ENCODE measurements at regions not wholly inside any gene's neighbourhood (a gene's known extent, or its start where the extent isn't known, plus 50 kb on each side); places are given as distances from the start of the nearest gene placed in this dataset.

GRCh38 chr6:88558981-88559380, 392.8 kb upstream of the CNR1 start:
- DNase-seq: no peak

GRCh38 chr6:88556663-88557062, 390.5 kb upstream of the CNR1 start:
- no peak for DNase-seq

- no peak for DNase-seq
Measured at GRCh38 chr6:88548891-88549505, 382.9 kb upstream of the CNR1 start.

- no peak for DNase-seq
Measured at GRCh38 chr6:88547768-88548167, 381.6 kb upstream of the CNR1 start.

GRCh38 chr6:88545991-88546390, 379.8 kb upstream of the CNR1 start:
- DNase-seq: no peak

- DNase-seq: no peak
Measured at GRCh38 chr6:88544986-88545612, 379.0 kb upstream of the CNR1 start.

- no peak for DNase-seq
Measured at GRCh38 chr6:88539295-88539764, 373.2 kb upstream of the CNR1 start.

- DNase-seq: no peak
Measured at GRCh38 chr6:88538840-88539239, 372.7 kb upstream of the CNR1 start.

GRCh38 chr6:88538130-88538706, 372.1 kb upstream of the CNR1 start:
- no peak for DNase-seq

- no peak for DNase-seq
Measured at GRCh38 chr6:88536071-88536625, 370.0 kb upstream of the CNR1 start.

- DNase-seq: no peak
Measured at GRCh38 chr6:88535306-88535705, 369.2 kb upstream of the CNR1 start.

GRCh38 chr6:88532241-88532860, 366.2 kb upstream of the CNR1 start:
- DNase-seq: no peak

GRCh38 chr6:88529726-88530125, 363.6 kb upstream of the CNR1 start:
- DNase-seq: no peak

GRCh38 chr6:88520445-88520844, 354.3 kb upstream of the CNR1 start:
- no peak for DNase-seq

GRCh38 chr6:88520017-88520338, 353.8 kb upstream of the CNR1 start:
- no peak for DNase-seq

- no peak for DNase-seq
Measured at GRCh38 chr6:88519301-88520016, 353.3 kb upstream of the CNR1 start.

GRCh38 chr6:88517737-88518136, 351.6 kb upstream of the CNR1 start:
- no peak for DNase-seq

GRCh38 chr6:88513920-88514319, 347.8 kb upstream of the CNR1 start:
- DNase-seq: no peak

- DNase-seq: no peak
Measured at GRCh38 chr6:88513471-88513870, 347.3 kb upstream of the CNR1 start.

GRCh38 chr6:88512951-88513350, 346.8 kb upstream of the CNR1 start:
- DNase-seq: no peak

GRCh38 chr6:88502391-88502790, 336.2 kb upstream of the CNR1 start:
- DNase-seq: no peak

- DNase-seq: no peak
Measured at GRCh38 chr6:88499845-88500699, 333.9 kb upstream of the CNR1 start.

Data from activated CD4-positive, alpha-beta T cell treated with anti-CD3 and anti-CD28 coated beads, Interleukin-2, amount 50 U/mL, for 48 hours (primary cell).